CD4-positive, alpha-beta T cell treated with Interleukin-4 for 4 hours (primary cell): ENCODE measurements at regions not wholly inside any gene's neighbourhood (a gene's known extent, or its start where the extent isn't known, plus 50 kb on each side); places are given as distances from the start of the nearest gene placed in this dataset.
"Not testable (repeated sequence)": the region's sequence is repeated elsewhere in the genome, so short reads cannot be mapped to it uniquely, and the experiment has no call there.

Experiments used
- DNase-seq: peaks from one replicate; pipeline ENCODE4 v3.0.0-alpha.2; 2020

DNA sequence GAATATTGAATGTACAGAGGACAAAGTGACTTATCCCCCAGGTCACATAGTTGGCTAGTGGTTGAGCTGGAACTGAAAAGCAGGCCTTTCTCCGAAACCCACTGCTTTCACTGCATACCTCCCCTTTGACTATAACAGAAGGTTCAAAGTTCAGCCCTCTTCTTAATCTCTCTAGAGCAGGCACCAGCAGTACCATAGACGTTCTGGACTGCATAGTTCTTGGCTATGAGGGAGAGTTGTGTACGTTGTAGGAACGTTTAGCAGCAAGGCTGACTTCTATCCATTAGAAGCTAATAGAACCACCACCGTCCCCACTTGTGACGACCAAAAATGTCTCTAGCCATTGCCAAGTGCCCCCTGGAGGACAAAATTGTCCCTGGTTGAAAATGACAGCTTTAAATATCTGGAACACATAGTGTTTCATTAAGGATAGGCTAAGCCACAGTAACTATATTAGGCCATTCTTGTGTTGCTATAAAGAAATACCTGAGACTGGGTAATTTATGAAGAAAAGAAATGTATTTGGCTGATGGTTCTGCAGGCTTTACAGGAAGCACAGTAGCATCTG, 123.8 kb upstream of the MTHFD1L start:
- DNase-seq = no peak

DNA sequence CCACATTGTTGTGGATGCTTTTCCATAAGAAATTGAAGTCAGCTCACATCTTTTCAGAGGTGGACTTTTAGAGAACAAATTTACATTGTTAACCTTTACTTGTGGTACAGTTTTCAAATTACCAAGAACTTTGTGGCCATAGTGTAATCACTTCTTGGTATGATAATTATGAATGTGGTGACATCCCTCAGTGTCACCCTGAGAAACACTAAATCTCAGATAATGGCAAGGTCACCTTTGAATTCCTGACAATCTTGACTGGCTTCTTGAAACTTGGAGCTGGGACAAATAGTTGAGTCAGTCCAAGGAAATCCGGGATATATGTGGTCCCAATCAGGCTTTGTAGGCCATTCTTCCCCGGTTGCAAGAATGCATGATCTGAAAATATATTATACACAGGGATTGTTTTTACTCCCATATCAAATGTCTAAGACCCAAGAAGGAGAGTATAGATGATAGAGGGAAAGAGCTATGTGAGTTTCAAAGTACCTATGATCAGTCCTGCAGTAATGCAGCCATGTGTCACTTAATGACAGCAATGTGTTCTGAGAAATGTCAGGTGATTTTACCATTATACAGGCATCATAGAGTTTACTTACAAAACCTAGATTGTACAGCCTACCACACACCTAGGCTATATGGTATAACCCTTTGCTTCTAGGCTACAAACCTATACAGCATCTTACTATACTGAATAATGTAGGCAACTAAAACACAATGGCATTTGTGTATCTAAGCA, 120.8 kb upstream of the MTHFD1L start:
- DNase-seq = no peak

DNA sequence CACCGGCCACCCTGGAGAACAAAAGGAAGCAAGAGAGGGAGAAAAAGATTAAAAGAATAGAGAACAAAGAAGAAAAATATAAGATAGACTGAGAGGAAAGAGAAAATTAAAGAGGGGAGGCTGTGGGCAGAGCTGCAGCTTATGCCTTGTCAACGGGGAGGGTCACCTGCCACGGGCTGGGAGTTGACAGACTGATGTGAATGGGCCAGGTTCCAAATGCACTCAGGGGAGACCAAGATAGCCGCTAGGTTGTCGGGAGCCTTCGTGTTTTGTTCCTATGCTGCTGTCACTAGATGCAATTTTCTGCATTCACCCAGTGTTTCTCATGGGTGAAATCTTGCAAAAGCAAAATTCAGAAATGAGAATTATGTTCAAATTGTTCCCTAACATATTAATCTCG, 119.6 kb upstream of the MTHFD1L start:
- DNase-seq = no peak

DNA sequence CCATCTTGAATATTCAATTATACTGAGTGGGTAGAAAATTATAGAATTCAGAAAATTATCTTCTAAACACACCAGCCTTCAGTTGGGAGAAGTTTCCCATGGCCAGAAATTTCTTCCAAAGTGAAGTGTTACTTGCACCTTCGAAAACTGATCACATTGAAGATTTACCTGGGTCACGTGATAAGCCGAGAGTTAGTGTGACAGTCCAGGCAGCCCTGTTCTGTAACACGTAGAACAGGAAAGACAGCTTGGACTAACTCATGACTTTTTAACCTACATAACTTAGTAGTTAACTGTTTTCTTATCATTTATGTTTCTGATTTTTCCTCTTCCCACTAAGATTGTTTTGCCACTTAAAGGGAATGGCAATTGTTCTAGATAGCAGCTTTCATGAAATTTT, 118.3 kb upstream of the MTHFD1L start:
- no peak for DNase-seq

DNA sequence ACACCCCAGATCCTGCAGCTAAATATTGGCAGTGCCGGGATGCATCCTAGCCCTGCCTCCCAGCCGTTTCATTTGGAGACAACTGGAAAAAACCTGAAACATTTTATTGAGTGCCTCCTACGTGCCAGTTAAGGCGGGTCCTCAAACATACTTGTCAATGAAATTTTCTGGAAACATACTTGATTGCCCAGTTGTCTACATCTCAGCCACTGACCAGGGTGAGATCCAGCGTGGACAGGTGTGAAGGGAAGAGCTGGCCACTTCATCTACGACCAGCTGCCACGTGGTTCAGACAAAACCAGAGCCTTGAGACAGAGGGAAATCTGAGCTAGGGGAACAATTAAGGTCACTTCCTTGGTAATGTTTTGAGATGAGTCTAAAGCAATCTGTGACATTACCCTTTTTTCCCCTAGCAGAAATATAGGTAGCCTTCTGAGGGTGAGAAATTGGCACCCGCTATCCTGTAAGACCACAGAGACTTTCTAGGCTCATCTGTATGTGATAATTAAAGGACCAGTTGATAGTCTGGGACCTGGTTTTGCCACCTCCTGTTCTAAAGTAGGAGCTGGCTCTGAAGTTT, 116.3 kb upstream of the MTHFD1L start:
- no peak for DNase-seq

DNA sequence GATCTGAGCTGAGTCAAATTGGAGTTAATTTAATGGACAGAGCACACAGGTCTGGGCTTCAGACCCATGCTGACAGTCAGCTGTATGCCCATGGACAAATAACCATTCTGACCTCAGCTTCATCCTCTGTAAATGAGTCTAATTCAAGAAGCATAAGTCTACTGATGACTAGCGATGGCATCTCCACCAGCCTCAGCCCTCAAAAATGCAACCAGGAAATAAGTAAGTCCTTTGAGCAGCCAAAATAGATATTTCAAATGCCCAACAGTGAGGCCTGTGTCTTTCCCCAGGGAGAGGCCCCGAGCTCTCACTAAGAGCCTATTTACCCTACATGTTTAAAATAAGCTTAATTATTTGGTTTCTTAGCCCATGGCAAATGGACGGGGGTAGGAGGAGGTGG, 114.2 kb upstream of the MTHFD1L start:
- DNase-seq = no peak

DNA sequence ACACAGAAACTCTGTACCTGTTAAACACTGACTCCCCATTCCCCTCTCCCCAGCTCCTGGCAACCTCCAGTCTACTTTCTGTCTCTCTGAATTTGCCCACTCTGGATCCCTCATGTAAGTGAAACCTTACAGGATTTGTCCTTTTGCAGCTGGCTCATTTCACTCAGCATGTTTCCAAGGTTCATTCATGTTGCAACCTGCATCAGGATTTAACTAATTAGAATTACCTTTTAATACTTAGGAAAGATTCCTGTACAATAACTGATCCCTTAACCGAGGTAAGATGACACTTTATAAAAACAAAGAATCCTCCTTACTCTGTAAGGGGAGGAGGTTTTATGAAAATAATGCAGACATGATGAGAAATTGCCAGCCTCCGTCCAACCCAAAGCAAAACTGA, 113.1 kb upstream of the MTHFD1L start:
- no peak for DNase-seq

DNA sequence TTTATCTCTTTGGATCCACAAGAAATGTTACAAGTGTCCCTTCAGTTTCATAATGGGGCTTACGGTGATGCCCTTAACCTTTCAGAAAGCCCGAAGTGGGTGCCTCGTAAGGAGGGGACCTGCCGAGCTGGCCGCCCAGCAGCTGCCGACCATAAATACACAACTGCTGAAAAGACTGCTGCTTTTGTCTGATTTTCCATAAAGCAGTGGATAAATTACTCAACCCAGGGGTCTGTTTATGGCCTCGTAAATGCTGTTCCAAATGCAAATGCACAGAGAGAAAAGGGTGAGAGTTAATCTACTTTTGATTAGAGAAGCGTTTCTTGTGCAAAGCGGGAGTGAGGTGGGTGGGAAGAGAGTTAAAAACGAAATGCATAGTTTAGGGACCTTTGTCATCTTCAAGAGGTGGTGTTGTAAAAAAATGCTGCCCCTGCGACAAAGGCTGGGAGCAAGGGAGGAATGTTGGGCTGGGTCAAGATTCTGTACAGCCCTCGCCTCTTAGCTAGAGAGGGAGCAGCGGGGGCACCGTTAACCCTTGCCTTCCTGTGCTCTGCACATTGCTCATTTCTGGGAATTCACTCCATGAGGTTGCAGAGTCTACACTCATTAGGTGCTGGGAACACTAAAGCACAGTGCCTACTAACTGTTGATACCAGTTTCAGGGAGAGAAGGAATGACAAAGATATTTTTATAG, 112.0 kb upstream of the MTHFD1L start:
- no peak for DNase-seq

DNA sequence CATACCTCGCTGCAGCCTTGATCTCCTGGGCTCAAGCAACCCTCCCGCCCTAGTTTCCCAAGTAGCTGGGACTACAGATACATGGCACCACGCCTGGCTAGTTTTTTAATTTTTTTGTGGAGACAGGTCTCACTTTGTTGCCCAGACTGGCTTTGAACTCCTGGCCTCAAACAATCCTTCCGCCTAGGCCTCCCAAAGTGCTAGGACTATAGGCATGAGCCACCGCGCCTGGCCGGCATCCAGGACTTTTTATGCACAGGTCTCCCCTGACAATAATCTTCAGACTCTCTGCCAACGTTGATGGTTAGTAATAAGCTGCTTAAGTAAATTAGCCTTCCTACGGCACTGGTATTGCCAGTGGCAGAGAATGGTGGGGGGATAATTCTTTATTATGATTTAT, 110.5 kb upstream of the MTHFD1L start:
- DNase-seq = no peak

DNA sequence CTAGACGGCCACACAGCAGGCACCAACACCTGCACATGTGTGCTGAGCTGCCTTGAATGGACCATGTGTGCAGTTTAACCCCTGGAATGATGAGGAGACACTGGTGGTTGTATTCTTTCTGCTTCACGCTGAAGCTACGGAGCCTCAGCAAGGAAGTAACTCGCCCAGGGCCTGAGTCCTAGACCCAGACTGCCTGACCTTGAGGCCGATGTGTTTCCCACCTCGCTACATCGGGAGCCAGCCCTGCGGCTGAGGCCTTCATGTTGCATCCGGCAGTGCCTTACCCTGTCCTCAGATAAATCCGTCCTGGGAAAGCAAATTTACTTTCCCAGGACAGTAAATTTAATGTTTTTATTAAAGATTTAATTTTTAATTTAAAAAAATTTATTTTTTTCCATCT, 110.0 kb upstream of the MTHFD1L start:
- DNase-seq = no peak

DNA sequence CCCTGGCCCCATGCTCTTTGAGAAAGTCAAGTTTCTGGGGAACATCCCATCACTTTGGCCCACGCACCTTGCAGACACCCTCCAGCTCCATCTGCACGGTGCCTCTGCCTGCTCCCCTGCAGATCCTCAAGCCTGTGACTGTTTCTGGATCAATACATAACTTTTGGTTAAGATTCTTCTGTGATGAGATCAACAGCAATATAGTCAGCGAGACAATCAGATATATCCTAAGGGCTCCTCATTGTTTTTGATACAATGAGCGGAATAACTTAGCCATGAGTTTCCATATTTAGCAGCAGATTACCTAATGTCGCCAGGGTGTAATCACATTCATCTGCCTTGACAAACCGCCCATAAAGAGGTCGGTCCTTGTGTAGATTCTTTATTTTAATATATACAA, 109.3 kb upstream of the MTHFD1L start:
- no peak for DNase-seq

DNA sequence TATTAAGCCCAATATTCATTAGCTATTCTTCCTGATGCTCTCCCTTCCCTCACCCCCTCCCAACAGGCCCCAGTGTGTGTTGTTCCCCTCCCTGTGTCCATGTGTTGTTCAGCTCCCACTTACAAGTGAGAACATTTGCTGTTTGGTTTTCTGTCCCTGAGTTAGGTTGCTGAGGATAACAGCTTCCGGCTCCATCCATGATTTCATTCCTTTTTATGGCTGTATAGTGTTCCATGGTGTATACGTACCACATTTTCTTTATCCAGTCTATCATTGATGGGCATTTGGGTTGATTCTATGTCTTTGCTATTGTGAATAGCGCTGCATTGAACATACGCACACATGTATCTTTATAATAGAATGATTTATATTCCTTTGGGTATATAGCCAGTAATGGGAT, 107.7 kb upstream of the MTHFD1L start:
- not testable (repeated sequence) for DNase-seq

DNA sequence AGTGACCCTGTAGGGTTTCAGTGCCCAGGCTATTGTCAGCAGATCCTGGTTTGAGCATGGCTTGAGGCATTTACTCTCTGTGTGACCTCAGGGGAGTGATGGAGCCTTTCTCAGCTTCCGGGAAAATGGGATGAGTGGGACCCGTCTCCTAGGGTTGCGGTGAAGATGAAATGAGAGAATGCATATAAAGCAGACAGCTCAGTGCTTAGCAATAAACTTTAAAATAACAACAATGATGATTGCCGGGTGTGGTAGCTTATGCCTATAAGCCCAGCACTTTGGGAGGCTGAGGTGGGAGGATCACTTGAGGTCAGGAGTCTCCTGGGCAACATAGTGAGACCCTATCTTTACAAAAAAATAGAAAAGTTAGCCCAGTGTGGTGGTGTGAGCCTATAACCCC, 106.0 kb upstream of the MTHFD1L start:
- no peak for DNase-seq

DNA sequence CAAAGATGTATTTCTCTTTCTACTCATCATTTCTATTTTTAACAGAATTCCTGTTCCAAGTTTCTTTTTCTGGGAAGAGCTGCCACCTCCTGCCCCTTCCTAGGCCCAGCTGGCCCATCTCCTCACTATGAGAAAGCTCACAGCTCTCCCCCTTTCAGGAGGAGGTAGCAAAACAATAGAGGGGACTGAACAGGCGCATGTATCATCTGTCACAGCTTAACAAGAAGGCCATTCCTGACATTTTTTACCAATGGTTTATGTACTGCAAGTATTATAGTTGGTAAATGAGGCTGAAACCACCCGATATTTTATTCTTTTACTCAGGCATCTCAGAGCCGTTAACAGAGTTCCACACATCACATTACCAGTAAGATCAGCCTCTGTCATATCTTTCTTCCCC, 103.7 kb upstream of the MTHFD1L start:
- no peak for DNase-seq

DNA sequence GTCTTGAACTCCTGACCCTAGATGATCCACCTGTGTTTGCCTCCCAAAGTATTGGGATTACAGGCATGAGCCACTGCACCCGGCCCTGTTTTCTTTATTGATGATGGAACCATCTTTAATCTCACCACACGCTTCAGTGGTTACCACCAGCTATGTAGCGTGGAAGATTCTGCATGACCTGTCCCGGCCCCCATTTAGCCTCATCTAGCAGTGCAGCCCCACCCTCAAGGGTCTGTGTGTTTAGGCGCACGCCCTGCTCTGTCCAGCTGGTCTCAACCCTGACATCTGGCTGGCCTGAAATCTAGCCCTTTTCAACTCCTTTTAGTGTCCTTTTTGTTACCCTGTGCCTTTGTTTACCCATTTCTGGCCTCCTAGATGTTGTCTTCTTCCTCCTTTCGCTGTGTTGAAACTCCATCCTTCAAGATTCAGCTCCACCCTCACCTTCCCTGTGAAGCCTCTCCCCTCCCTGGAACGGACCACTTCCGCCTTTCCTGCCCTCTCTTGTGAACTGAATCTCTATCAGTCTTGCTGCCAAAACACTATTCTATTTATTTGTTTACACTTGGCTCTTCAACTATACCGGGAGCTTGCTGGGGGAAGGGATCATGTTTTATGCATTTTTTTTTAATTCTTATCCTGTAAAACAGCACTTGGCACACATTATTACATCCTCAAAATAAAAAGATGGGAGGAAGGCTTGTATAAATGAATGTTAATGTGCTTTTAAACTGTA, 101.0 kb upstream of the MTHFD1L start:
- DNase-seq = no peak

DNA sequence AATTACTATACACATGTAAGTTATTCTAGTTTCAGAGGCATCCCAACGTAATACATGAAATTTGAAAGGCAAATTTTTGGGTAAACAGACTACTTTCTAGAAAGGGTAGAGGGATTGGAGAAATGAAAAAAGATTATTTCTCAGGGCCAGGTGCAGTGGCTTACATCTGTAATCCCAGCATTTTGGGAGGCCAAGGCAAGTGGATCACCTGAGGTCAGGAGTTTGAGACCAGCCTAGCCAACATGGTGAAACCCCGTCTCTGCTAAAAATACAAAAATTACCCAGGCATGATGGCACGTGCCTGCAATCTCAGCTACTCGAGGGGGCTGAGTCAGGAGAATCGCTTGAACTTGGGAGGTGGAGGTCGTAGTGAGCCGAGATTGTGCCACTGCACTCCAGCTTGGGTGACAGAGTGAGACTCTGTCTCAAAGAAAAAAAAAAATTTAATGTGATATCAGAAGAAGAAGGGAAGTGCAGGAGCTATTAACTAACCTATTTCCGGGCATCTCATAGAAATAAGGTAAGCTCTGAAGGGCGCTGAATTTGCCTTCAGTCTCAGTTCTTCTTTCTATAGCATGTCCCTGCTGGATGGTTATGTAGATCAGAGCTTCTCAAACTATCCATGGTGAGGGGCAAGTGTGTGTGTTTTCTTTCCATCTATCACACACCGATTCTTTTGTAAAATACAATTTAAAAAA, 100.3 kb upstream of the MTHFD1L start:
- no peak for DNase-seq

DNA sequence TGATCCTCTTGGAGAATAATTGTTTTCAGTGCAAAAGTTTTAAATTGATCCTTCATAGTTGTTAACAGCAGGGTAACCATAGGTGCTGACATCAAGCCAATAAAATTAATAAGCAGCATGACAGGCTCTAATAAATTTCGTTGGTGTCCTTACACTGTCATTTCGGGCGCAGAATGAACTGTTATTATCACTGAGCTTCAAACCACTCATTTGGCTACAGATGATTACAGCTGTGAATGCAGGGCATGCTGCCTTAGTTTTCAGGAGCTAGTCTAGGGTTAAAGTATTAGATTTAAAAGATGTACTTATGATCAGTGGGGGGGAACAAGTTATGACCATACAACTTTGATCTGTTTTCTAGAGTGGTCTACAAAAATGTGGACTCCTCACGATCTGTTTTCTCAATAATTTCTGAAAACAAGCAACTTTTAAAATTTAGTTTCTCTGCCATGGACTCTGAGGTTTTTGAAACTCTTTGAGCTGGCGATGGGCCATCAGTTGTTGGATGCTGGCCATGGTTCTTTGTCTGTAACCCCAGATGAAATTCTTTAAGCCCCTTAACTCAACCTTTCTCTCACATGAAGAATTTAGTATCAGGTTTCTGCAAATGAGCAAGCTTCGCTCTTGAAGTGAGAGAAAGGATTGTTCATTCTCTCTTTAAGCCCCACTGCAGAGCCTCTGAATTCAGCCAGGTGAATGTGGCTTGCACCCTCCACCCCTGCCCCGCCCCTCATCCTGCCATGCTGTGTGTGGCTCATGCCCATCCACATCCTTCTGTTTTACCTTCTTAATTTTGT, 99.1 kb upstream of the MTHFD1L start:
- DNase-seq = no peak

DNA sequence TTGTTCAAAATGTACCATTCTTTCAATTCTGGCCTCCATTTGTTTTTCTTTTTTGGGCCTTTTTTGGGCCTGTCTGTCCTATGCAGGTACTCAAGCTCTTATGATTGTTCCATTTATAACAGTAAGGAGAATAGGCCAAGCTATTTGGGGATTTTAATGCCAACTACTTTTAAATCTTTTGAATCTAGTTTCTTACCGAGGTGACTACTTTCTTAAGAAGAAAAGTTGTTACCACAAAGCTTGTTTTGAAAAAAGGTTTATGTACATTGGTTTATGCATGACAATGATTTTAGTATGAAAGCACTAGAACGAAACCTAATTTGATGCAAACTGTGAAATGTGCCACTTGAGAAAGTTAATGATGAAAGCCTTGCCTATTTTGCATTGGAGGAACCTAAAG, 98.3 kb upstream of the MTHFD1L start:
- no peak for DNase-seq

DNA sequence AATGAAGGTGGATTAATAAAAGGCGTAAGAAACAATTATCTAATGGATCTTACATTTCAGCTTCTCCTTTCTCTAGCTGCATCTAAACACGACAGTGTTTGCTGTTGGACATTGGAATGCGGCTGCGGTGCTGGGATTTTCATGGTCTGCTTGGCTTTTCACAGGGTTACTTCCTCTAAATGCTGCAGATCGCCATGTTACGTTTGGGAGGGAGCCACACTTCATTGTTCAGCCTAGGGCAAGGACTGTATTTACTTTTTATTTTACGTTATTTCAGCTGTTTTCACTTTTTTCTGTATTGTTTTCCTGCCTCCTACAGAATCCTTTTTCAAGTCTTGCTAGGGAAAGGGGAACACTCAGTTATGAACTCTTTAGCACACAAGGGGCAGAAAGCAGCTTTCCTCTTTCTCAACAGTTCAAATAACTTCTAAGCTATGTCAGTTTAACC, 97.9 kb upstream of the MTHFD1L start:
- no peak for DNase-seq

DNA sequence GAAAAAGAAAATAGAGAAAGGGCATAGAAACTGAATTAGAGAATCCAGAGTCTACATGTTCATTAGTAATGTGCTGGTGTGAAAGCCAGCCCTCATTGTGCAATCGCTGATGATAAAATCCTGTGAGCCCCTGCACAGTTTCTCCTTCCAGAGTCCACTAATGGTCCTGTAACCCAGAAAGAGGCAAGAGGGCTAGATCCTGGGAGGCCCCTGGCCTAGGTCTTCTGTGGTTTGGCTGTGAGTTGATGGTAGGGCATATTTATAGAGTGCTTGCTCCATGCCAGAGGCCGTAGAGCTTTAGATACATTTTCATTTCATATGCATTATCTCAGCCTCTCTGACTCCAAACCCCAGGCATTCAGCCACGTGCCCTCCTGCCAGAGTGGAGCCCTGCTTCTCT, 94.9 kb upstream of the MTHFD1L start:
- no peak for DNase-seq

DNA sequence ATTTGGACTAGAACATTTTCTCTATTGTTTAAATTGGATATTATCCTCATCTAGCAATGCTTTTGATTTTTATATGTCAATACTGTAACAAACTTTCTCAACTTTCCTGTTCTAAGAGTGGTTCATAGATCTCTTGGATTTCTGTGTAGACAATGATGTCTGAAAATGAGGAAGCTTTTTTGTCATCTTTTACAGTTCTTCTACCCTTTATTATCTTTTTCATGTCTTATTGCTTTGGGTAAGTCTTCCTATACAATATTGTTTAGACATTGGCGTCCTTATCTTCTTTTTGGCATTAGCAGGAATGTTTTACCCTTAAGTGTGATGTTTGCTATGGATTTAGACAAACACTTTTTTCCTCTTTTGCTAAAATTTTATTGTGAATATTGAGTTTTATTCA, 91.5 kb upstream of the MTHFD1L start:
- DNase-seq = no peak
